ENCODE measurements at regions not wholly inside any gene's neighbourhood (a gene's known extent, or its start where the extent isn't known, plus 50 kb on each side); places are given as distances from the start of the nearest gene placed in this dataset.

- TF ChIP-seq ZNF384 (IDR thresholded peaks at IDR 0.05) = no peak
- no peak for TF ChIP-seq L3MBTL2 (conservative IDR thresholded peaks at IDR 0.05)
- no peak for TF ChIP-seq BHLHE40 (IDR thresholded peaks at IDR 0.05; ENCODE audit: borderline replicate concordance)
Measured at GRCh38 chr7:119826547-119826946, 446.4 kb upstream of the KCND2 start.
